B cell (primary cell): ENCODE measurements at regions not wholly inside any gene's neighbourhood (a gene's known extent, or its start where the extent isn't known, plus 50 kb on each side); places are given as distances from the start of the nearest gene placed in this dataset.

Experiments used
- ATAC-seq: fragments of 200-7000 bp; cut with Tn5 transposase; one replicate; pipeline ENCODE4 v1.10.0; 2021; ENCODE audit warnings: low read depth, mild to moderate bottlenecking, moderate number of reproducible peaks, moderate library complexity
- CTCF ChIA-PET: fragments of 350-600 bp; sonication (Branson Sonifier 250); formaldehyde crosslinking; loops from one replicate; lab custom pipeline; 2021; ENCODE audit warnings: antibody characterized with exemption, inconsistent platforms; lab: Charles Lee
- POLR2A ChIA-PET: fragments of 350-600 bp; sonication (Branson Sonifier 250); formaldehyde crosslinking; loops from one replicate; lab custom pipeline; 2021; ENCODE audit warnings: antibody characterized with exemption; lab: Charles Lee
- DNase-seq: peaks from one replicate; pipeline ENCODE4 v3.0.0; 2013
- H2AFZ ChIP-seq: 2 replicates; pipeline ENCODE4 v1.6.1; 2012; ENCODE audit warnings: mild to moderate bottlenecking, low read depth, low read length; ENCODE audit not compliant: insufficient read depth, poor library complexity, severe bottlenecking
- H3K27ac ChIP-seq, 2 donors: 1 replicate in 1 of 2; 2 replicates in 1 of 2; pipeline ENCODE4 v1.5.1; 2012 to 2013; ENCODE audit warnings: low read length in 2 of 2, mild to moderate bottlenecking in 2 of 2, moderate library complexity in 1 of 2
- H3K27me3 ChIP-seq, 4 experiments: fragments of 200-600 bp in 1 of 4; sonication (generic) in 1 of 4; replicated peaks in 1 of 4; 1 replicate in 2 of 4; 2 replicates in 2 of 4; pipeline versions ENCODE4 v1.6.1 to v1.7.0; 2013 to 2016; ENCODE audit warnings: low read length in 3 of 4, mild to moderate bottlenecking in 2 of 4, mixed read lengths in 1 of 4, moderate library complexity in 1 of 4; ENCODE audit not compliant: insufficient read depth in 4 of 4, control insufficient read depth in 3 of 4; ENCODE audit errors: control extremely low read depth in 1 of 4
- H3K36me3 ChIP-seq, 2 experiments: replicated peaks in 1 of 2; 1 replicate in 1 of 2; 2 replicates in 1 of 2; pipeline versions ENCODE4 v1.6.1 to v1.7.1; 2013; ENCODE audit warnings: low read length in 1 of 2; ENCODE audit not compliant: insufficient read depth in 2 of 2, control insufficient read depth in 1 of 2; ENCODE audit errors: control extremely low read depth in 1 of 2, extremely low read depth in 1 of 2
- H3K4me1 ChIP-seq, 2 donors: fragments of 200-600 bp in 1 of 2; sonication (generic) in 1 of 2; 1 replicate in 1 of 2; 2 replicates in 1 of 2; pipeline versions ENCODE4 v1.5.1 to v1.6.1; 2013 to 2017; ENCODE audit warnings: low read length in 2 of 2; ENCODE audit not compliant: control insufficient read depth in 2 of 2, insufficient read depth in 2 of 2
- H3K4me2 ChIP-seq: replicated peaks from 2 replicates; pipeline ENCODE3; 2012; ENCODE audit warnings: mild to moderate bottlenecking, low read depth, low read length; ENCODE audit not compliant: poor library complexity, severe bottlenecking
- H3K4me3 ChIP-seq, 5 experiments: fragments of 200-600 bp in 1 of 5; sonication (generic) in 1 of 5; 1 replicate in 3 of 5; 2 replicates in 2 of 5; pipeline versions ENCODE4 v1.5.1 to v1.7.0; 2011 to 2016; ENCODE audit warnings: low read length in 4 of 5, mild to moderate bottlenecking in 4 of 5, low read depth in 2 of 5, control low read depth in 1 of 5, moderate library complexity in 1 of 5; ENCODE audit not compliant: insufficient read depth in 1 of 5; ENCODE audit errors: control extremely low read depth in 1 of 5, extremely low read depth in 1 of 5
- H3K79me2 ChIP-seq: fragments of 200-600 bp; sonication (generic); one replicate; pipeline ENCODE4 v1.6.0; 2016; ENCODE audit warnings: low read length; ENCODE audit not compliant: control insufficient read depth, insufficient read depth
- H3K9ac ChIP-seq: fragments of 200-600 bp; sonication (generic); 2 replicates; pipeline ENCODE4 v1.6.1; 2017; ENCODE audit warnings: mild to moderate bottlenecking, low read length, moderate library complexity
- H3K9me3 ChIP-seq, 3 donors: one replicate each; pipeline versions ENCODE4 v1.6.1 to v1.7.1; 2013; ENCODE audit warnings: low read length in 2 of 3; ENCODE audit not compliant: control insufficient read depth in 2 of 3, insufficient read depth in 1 of 3; ENCODE audit errors: control extremely low read depth in 1 of 3
- H4K20me1 ChIP-seq: 2 replicates; pipeline ENCODE4 v1.6.0; 2012; ENCODE audit warnings: mild to moderate bottlenecking, low read length; ENCODE audit not compliant: insufficient read depth, control insufficient read depth, poor library complexity, severe bottlenecking
- H3K27ac Mint-ChIP-seq: one replicate; pipeline ENCODE4 v1.8.0; 2021; ENCODE audit warnings: mixed read lengths
- H3K27me3 Mint-ChIP-seq: one replicate; pipeline ENCODE4 v1.8.0; 2021; ENCODE audit warnings: mixed read lengths
- H3K4me1 Mint-ChIP-seq: one replicate; pipeline ENCODE4 v1.8.0; 2021; ENCODE audit warnings: mixed read lengths
- H3K4me3 Mint-ChIP-seq: one replicate; pipeline ENCODE4 v1.8.0; 2021; ENCODE audit warnings: mixed read lengths
- H3K9me3 Mint-ChIP-seq: one replicate; pipeline ENCODE4 v1.8.0; 2022; ENCODE audit warnings: mixed read lengths; ENCODE audit not compliant: insufficient read depth
- EZH2 ChIP-seq: IDR thresholded peaks from 2 replicates; pipeline ENCODE4 v1.6.1; 2012; ENCODE audit warnings: borderline replicate concordance, low read depth, mild to moderate bottlenecking, moderate library complexity, low read length; ENCODE audit not compliant: insufficient read depth, poor library complexity, severe bottlenecking
- WGBS: methylation state at CpG from one replicate; pipeline ENCODE4 v1.1.5; 2013; ENCODE audit warnings: missing lambda C conversion rate; ENCODE audit not compliant: insufficient coverage; 5-methylcytosine and 5-hydroxymethylcytosine counted together
- intact Hi-C: fragments of 100-400 bp; cut with micrococcal nuclease; formaldehyde crosslinking; loops from one replicate; pipeline ENCODE4 v1.10.0; 2022
- TF ChIP-seq, protein P1 (sequence below): fragments of 200-600 bp; IDR thresholded peaks from one replicate; pipeline ENCODE4 v1.8.0; 2022; ENCODE audit warnings: antibody characterized with exemption, mild to moderate bottlenecking

DNA sequence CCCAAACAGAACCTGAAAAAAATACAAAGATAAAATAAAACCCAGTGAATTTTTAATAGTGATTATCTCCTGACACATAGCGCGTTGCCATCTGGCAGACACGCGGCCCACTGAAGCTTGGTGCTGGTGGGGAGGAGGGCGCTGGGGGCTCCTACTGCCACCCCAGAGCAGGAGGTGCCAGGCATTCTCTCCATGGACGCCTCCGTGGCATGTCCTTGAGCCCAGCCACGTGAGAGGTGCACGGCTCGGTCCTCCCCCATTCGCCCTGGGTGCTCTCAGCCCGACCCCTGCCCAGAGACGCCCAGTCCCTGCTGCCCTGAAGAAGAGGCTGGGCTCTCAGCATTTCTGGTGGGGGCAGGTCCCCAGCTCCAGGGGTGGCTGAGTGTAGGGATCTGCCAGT is 142.2 kb upstream of the GSE1 start:
- intact Hi-C loops: no loop called here

More for the DNA sequence above, 142.2 kb upstream of the GSE1 start:
- Mint-ChIP-seq H3K27me3 (peaks cover 31% of the 10 kb centered on the region), H3K4me1 (no peaks in the 10 kb centered on the region), H3K9me3 (no peaks in the 10 kb centered on the region), H3K27ac (no peak overlapping the region), H3K4me3 (no peak overlapping the region)
- ChIA-PET CTCF (interaction anchor here (1.1 kb wide), 1 partner anchor 21 kb away, joined by 3 read pairs; no protein-coding TSS in a partner anchor), POLR2A (no interaction called here)
- Histone ChIP-seq H3K79me2 (no peaks in the 10 kb centered on the region), H3K4me1 (no peaks in the 10 kb centered on the region), H4K20me1 (no peaks in the 10 kb centered on the region), H3K27me3 (peaks cover 0 to 14% (median 0%) of the 10 kb centered on the region in 4 experiments), H3K4me3 (no peak overlapping the region), H3K9ac (no peak overlapping the region), H3K36me3 (no peaks in the 10 kb centered on the region), H3K4me2 (no peak overlapping the region), H3K27ac (no peak overlapping the region), H3K9me3 (no peaks in the 10 kb centered on the region), H2AFZ (no peak overlapping the region)
- no peak for DNase-seq
- ATAC-seq: no peak
- TF ChIP-seq, protein P1, sequence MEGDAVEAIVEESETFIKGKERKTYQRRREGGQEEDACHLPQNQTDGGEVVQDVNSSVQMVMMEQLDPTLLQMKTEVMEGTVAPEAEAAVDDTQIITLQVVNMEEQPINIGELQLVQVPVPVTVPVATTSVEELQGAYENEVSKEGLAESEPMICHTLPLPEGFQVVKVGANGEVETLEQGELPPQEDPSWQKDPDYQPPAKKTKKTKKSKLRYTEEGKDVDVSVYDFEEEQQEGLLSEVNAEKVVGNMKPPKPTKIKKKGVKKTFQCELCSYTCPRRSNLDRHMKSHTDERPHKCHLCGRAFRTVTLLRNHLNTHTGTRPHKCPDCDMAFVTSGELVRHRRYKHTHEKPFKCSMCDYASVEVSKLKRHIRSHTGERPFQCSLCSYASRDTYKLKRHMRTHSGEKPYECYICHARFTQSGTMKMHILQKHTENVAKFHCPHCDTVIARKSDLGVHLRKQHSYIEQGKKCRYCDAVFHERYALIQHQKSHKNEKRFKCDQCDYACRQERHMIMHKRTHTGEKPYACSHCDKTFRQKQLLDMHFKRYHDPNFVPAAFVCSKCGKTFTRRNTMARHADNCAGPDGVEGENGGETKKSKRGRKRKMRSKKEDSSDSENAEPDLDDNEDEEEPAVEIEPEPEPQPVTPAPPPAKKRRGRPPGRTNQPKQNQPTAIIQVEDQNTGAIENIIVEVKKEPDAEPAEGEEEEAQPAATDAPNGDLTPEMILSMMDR: no peak
- TF ChIP-seq EZH2: no peak
- 79% methylated on average over 13 of the region's 13 CpGs for WGBS
